ENCODE measurements at regions not wholly inside any gene's neighbourhood (a gene's known extent, or its start where the extent isn't known, plus 50 kb on each side); places are given as distances from the start of the nearest gene placed in this dataset.
"Not testable (repeated sequence)": the region's sequence is repeated elsewhere in the genome, so short reads cannot be mapped to it uniquely, and the experiment has no call there.

DNA sequence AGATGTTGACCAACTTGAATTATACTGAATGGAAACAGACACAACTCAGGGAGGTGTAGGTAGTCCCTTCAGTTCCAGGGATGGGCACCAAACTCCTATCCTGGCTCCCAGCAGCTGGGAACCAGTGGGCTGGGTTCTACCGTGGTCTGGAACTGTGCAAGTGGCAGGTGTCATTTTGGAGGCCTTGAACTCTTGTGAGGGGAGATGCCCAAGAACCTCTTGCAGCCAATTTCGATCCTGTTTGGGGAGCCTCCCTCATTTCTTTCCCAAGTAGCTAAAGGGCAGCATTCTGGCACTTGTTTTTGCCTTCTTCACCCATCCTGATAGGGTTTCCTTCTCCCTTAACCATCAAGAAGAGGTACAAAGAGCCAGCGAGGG lies 200.2 kb downstream of the ANKRD30B start:
- DNase-seq (ENCODE audit: low read depth in 1 of 2, low spot score in 1 of 2): no peak
- H3K4me3 ChIP-seq (replicated peaks; ENCODE audit: insufficient read depth, low read length): no peak overlapping the region
- no peaks in the 10 kb centered on the region for H3K27me3 ChIP-seq (ENCODE audit: insufficient read depth, poor library complexity, severe bottlenecking)
- H3K27ac ChIP-seq (replicated peaks): no peak overlapping the region
- TF ChIP-seq, protein P1, sequence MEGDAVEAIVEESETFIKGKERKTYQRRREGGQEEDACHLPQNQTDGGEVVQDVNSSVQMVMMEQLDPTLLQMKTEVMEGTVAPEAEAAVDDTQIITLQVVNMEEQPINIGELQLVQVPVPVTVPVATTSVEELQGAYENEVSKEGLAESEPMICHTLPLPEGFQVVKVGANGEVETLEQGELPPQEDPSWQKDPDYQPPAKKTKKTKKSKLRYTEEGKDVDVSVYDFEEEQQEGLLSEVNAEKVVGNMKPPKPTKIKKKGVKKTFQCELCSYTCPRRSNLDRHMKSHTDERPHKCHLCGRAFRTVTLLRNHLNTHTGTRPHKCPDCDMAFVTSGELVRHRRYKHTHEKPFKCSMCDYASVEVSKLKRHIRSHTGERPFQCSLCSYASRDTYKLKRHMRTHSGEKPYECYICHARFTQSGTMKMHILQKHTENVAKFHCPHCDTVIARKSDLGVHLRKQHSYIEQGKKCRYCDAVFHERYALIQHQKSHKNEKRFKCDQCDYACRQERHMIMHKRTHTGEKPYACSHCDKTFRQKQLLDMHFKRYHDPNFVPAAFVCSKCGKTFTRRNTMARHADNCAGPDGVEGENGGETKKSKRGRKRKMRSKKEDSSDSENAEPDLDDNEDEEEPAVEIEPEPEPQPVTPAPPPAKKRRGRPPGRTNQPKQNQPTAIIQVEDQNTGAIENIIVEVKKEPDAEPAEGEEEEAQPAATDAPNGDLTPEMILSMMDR (IDR thresholded peaks at IDR 0.05; ENCODE audit: insufficient read depth, low read length): no peak
- no peak for TF ChIP-seq SPI1 (IDR thresholded peaks at IDR 0.05; ENCODE audit: borderline replicate concordance, low read depth)
- TF ChIP-seq, protein P2, sequence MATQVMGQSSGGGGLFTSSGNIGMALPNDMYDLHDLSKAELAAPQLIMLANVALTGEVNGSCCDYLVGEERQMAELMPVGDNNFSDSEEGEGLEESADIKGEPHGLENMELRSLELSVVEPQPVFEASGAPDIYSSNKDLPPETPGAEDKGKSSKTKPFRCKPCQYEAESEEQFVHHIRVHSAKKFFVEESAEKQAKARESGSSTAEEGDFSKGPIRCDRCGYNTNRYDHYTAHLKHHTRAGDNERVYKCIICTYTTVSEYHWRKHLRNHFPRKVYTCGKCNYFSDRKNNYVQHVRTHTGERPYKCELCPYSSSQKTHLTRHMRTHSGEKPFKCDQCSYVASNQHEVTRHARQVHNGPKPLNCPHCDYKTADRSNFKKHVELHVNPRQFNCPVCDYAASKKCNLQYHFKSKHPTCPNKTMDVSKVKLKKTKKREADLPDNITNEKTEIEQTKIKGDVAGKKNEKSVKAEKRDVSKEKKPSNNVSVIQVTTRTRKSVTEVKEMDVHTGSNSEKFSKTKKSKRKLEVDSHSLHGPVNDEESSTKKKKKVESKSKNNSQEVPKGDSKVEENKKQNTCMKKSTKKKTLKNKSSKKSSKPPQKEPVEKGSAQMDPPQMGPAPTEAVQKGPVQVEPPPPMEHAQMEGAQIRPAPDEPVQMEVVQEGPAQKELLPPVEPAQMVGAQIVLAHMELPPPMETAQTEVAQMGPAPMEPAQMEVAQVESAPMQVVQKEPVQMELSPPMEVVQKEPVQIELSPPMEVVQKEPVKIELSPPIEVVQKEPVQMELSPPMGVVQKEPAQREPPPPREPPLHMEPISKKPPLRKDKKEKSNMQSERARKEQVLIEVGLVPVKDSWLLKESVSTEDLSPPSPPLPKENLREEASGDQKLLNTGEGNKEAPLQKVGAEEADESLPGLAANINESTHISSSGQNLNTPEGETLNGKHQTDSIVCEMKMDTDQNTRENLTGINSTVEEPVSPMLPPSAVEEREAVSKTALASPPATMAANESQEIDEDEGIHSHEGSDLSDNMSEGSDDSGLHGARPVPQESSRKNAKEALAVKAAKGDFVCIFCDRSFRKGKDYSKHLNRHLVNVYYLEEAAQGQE (IDR thresholded peaks at IDR 0.05; ENCODE audit: insufficient replicate concordance, low read depth): no peak

DNA sequence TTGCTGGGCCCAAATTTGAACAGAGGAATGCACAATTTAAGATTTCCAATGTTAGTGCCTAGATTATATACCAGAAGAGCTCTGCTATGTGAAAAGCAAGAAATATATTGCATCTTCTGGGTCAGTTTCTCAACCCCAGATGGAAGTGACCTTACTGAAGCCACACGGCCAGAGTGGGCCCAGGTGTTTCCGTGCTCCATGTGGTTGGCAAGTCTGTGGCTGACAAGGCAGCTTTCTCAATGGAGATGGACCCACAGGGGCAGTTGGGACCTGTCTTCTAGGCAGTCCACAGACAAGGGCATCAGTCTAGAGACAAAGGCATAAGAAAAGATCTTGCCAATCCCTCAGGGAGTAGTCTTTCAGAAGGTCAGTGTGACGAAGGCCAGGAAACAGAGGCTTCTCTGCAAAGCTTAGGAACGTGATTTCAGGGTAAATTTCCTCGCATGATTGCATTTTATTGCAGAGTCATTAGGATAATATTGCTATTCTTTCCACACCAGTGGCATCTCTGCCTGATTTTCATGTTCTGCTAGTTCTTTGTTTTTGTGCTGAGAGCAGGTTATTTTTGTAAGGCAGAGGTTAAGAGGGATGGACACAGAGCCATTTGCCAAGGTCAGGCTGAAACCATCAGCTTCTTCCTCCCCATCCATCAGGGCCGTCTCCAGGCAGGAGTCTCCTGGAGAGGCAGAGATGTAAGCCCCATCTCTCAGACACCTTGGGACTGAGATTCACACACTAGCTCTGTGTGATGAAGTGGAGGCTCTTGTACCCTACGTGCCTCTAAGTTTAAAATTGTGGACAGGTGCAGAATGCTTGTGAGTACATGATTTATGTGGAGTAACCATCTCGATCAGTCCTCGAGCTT lies 202.1 kb downstream of the ANKRD30B start:
- DNase-seq (ENCODE audit: low read depth in 1 of 2, low spot score in 1 of 2): no peak
- no peak overlapping the region for H3K27ac ChIP-seq (replicated peaks)
- no peak overlapping the region for H3K4me3 ChIP-seq (replicated peaks; ENCODE audit: insufficient read depth, low read length)
- no peaks in the 10 kb centered on the region for H3K27me3 ChIP-seq (ENCODE audit: insufficient read depth, poor library complexity, severe bottlenecking)
- TF ChIP-seq, protein P2 (IDR thresholded peaks at IDR 0.05; ENCODE audit: insufficient replicate concordance, low read depth): no peak
- TF ChIP-seq POLR2AphosphoS5 (IDR thresholded peaks at IDR 0.05; ENCODE audit: low read depth) (no peak), GABPA (IDR thresholded peaks at IDR 0.05; ENCODE audit: low read depth) (no peak), SPI1 (IDR thresholded peaks at IDR 0.05; ENCODE audit: borderline replicate concordance, low read depth) (no peak)
- TF ChIP-seq, protein P1 (IDR thresholded peaks at IDR 0.05; ENCODE audit: insufficient read depth, low read length): no peak

DNA sequence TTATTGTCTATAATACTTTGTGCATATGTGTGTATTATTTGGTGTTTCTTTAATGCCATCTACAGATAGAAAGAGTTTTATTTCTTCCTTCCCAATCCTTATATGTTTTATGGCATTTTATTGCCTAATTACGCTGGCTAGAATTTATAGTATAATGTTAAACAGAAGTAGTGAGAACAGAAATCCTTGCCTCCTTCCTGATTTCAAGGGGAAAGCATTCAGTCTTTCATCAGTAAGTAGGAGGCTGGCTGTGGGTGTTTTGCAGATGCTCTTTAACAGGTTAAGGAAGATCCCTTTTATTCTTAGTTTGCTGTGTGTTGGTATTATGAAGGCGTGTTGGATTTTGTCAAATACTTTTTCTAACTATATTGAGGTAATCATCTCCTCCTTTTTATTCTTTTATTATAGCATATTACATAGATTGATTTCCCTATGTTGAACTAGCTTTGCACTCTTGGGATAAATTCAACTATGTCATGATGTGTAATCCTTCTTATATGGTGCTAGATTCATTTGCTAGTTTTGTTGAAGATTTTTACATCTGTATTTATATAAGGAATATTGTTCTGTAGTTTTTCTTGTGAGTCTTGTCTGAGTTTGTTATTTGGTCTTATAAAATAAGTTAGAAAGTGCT lies 204.6 kb downstream of the ANKRD30B start:
- not testable (repeated sequence) for H3K4me3 ChIP-seq (replicated peaks; ENCODE audit: insufficient read depth, low read length); DNase-seq (ENCODE audit: low read depth in 1 of 2, low spot score in 1 of 2); H3K27ac ChIP-seq (replicated peaks); H3K27me3 ChIP-seq (ENCODE audit: insufficient read depth, poor library complexity, severe bottlenecking)

DNA sequence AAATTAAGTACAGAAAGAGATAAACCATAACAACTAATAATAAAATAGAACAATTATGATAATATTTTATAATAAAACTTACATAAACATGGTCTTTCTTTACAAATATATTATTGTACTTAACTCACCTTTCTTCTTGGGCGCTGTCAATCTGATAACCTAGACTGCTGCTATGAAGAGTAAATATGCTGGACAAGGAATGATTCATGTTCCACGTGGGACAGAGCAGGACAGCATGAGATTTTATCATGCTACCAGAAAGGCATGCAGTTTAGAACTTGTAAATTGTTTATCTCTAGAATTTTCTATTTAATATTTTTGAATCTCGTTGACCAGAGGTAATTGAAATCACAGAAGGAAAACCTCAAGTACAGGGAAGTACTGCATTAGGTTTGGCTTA lies 210.7 kb downstream of the ANKRD30B start:
- TF ChIP-seq, protein P1 (IDR thresholded peaks at IDR 0.05; ENCODE audit: insufficient read depth, low read length): no peak
- TF ChIP-seq, protein P2 (IDR thresholded peaks at IDR 0.05; ENCODE audit: insufficient replicate concordance, low read depth): no peak
- TF ChIP-seq SPI1 (IDR thresholded peaks at IDR 0.05; ENCODE audit: borderline replicate concordance, low read depth) (no peak), POLR2AphosphoS5 (IDR thresholded peaks at IDR 0.05; ENCODE audit: low read depth) (no peak), GABPA (IDR thresholded peaks at IDR 0.05; ENCODE audit: low read depth) (no peak)
- Histone ChIP-seq H3K4me3 (replicated peaks; ENCODE audit: insufficient read depth, low read length) (no peak overlapping the region), H3K27me3 (ENCODE audit: insufficient read depth, poor library complexity, severe bottlenecking) (peaks cover 5% of the 10 kb centered on the region), H3K27ac (replicated peaks) (no peak overlapping the region)
- no peak for DNase-seq (ENCODE audit: low read depth in 1 of 2, low spot score in 1 of 2)
